Sigmoid colon (tissue), 6 donors: ENCODE measurements at regions not wholly inside any gene's neighbourhood (a gene's known extent, or its start where the extent isn't known, plus 50 kb on each side); places are given as distances from the start of the nearest gene placed in this dataset.

Experiments
- DNase-seq: peaks from one replicate; pipeline ENCODE4 v3.0.0-alpha.2; 2019
- H3K27ac ChIP-seq, 4 donors: fragments of 200-600 bp; sonication (generic); one replicate each; pipeline ENCODE4 v1.5.1; 2016 to 2019; ENCODE audit warnings: mild to moderate bottlenecking in 1 of 4
- H3K27me3 ChIP-seq, 3 donors: fragments of 200-600 bp; sonication (generic); one replicate each; pipeline ENCODE4 v1.5.1; 2019; ENCODE audit warnings: mild to moderate bottlenecking in 1 of 3
- H3K36me3 ChIP-seq, 4 donors: fragments of 200-600 bp; sonication (generic); one replicate each; pipeline ENCODE4 v1.5.1; 2016 to 2019
- H3K4me1 ChIP-seq, 4 donors: fragments of 200-600 bp; sonication (generic); one replicate each; pipeline ENCODE4 v1.5.1; 2017 to 2019
- H3K4me3 ChIP-seq, 4 donors: fragments of 200-600 bp; sonication (generic); one replicate each; pipeline ENCODE4 v1.5.1; 2017 to 2019; ENCODE audit warnings: mild to moderate bottlenecking in 2 of 4, moderate library complexity in 1 of 4
- H3K9me3 ChIP-seq, 4 donors: fragments of 200-600 bp in 3 of 4; sonication (generic) in 3 of 4; one replicate each; pipeline versions ENCODE4 v1.5.1 to v1.6.1; 2013 to 2019
- CTCF ChIP-seq, 4 experiments: fragments of 450-650 bp in 3 of 4; fragments of 200-600 bp in 1 of 4; IDR thresholded peaks; one replicate each; pipeline ENCODE4 v1.5.1; 2016 to 2019; ENCODE audit warnings: antibody characterized with exemption in 4 of 4, mild to moderate bottlenecking in 3 of 4, moderate library complexity in 2 of 4
- EP300 ChIP-seq, 4 donors: sonication (generic); formaldehyde crosslinking; IDR thresholded peaks; one replicate each; pipeline ENCODE4 v1.6.1; 2017; ENCODE audit warnings: antibody characterized with exemption in 4 of 4
- POLR2A ChIP-seq, 2 donors: fragments of 450-650 bp; IDR thresholded peaks; one replicate each; pipeline ENCODE4 v1.6.1; 2016; ENCODE audit warnings: antibody characterized with exemption in 2 of 2, mild to moderate bottlenecking in 2 of 2, moderate library complexity in 2 of 2
- POLR2AphosphoS5 ChIP-seq, 4 donors: sonication (generic); formaldehyde crosslinking; IDR thresholded peaks; one replicate each; pipeline ENCODE4 v1.6.1; 2017; ENCODE audit warnings: antibody characterized with exemption in 4 of 4
- WGBS, 2 donors: extraction: QIAGEN DNeasy Blood & Tissue Kit; methylation state at CpG; one replicate each; pipeline ENCODE4 v1.1.7; 2013; 5-methylcytosine and 5-hydroxymethylcytosine counted together
- intact Hi-C: fragments of 100-400 bp; cut with DNase I; formaldehyde crosslinking; loops from one replicate; pipeline ENCODE4 v1.15.1; 2023
- donor health status: healthy with polysubstance abuse.
- donor health status: healthy.

- DNase-seq = no peak
- Histone ChIP-seq H3K4me1 (no peaks in the 10 kb centered on the region), H3K27ac (no peak overlapping the region), H3K27me3 (no peaks in the 10 kb centered on the region), H3K9me3 (no peaks in the 10 kb centered on the region), H3K36me3 (no peaks in the 10 kb centered on the region), H3K4me3 (no peak overlapping the region)
- WGBS, 2 donors = 29 to 68% methylated on average over 1 of the region's 1 CpG
- intact Hi-C loops = no loop called here
- TF ChIP-seq CTCF (IDR thresholded peaks at IDR 0.05) (no peak), EP300 (IDR thresholded peaks at IDR 0.05) (no peak), POLR2AphosphoS5 (IDR thresholded peaks at IDR 0.05) (no peak), POLR2A (IDR thresholded peaks at IDR 0.05) (no peak)
These were observed 491.1 kb upstream of the GHITM start for GRCh38 chr10:83648201-83648600.

DNA sequence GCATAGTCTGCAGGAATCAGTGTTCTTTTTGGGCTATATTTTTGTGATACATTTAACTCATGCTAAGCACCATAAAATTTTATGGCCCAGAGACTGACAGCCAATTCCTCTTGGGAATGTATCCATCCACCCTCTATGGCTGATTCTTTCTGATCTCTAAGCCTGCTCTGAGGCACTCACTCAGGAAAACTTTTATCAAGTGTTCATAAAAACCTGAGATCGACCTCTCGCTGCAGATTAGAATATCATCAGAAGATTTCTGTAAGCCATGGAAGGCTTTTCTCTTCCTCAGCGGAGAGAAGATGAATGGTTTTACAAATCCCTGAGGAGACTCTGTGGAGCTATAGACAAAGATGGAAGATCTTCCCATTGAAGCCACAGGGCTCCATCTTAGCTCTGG lies 489.8 kb upstream of the GHITM start:
- intact Hi-C loops = no loop called here
- no peak overlapping the region for H3K27ac ChIP-seq
- no peaks in the 10 kb centered on the region for H3K27me3 ChIP-seq
- no peaks in the 10 kb centered on the region for H3K36me3 ChIP-seq
- H3K4me1 ChIP-seq = no peaks in the 10 kb centered on the region
- no peaks in the 10 kb centered on the region for H3K9me3 ChIP-seq
- TF ChIP-seq POLR2A (IDR thresholded peaks at IDR 0.05) (no peak), EP300 (IDR thresholded peaks at IDR 0.05) (no peak), POLR2AphosphoS5 (IDR thresholded peaks at IDR 0.05) (no peak), CTCF (IDR thresholded peaks at IDR 0.05) (no peak)
- no peak overlapping the region for H3K4me3 ChIP-seq
- DNase-seq = no peak
- WGBS, 2 donors = 89 to 92% methylated on average over 3 of the region's 3 CpGs

DNA sequence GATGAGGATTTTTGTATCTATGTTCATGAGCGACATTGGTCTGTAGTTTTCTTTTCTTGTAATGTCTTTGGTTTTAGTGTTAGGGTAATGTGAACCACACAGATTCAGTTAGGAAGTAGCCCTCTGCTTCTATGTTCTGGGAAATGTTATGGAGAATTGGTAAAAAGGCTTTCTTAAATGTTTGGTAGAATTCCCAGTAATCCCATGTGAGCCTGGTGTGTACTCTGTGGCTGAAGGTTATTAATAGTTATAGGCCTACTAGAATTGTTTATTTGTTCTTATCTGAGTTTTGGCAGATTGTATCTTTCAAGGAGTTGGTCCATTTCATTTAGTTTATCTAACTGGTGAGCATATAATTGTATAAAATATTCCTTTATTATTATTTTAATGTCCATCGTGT lies 484.6 kb upstream of the GHITM start:
- no peak for TF ChIP-seq CTCF (IDR thresholded peaks at IDR 0.05)
- TF ChIP-seq POLR2AphosphoS5 (IDR thresholded peaks at IDR 0.05) = no peak
- no peak for TF ChIP-seq EP300 (IDR thresholded peaks at IDR 0.05)
- no peak for TF ChIP-seq POLR2A (IDR thresholded peaks at IDR 0.05)
- no peak overlapping the region for H3K27ac ChIP-seq
- no peak overlapping the region for H3K4me3 ChIP-seq
- H3K4me1 ChIP-seq = no peaks in the 10 kb centered on the region
- no peaks in the 10 kb centered on the region for H3K27me3 ChIP-seq
- no peaks in the 10 kb centered on the region for H3K36me3 ChIP-seq
- intact Hi-C loops = no loop called here
- DNase-seq = no peak
- no peaks in the 10 kb centered on the region for H3K9me3 ChIP-seq
- 89 to 92% methylated on average over 2 of the region's 2 CpGs for whole genome bisulfite sequencing, 2 donors

- Histone ChIP-seq H3K4me3 (no peak overlapping the region), H3K4me1 (no peaks in the 10 kb centered on the region), H3K27ac (no peak overlapping the region), H3K27me3 (no peaks in the 10 kb centered on the region), H3K9me3 (no peaks in the 10 kb centered on the region), H3K36me3 (no peaks in the 10 kb centered on the region)
- TF ChIP-seq POLR2A (IDR thresholded peaks at IDR 0.05) (no peak), EP300 (IDR thresholded peaks at IDR 0.05) (no peak), POLR2AphosphoS5 (IDR thresholded peaks at IDR 0.05) (no peak)
- no peak for DNase-seq
- intact Hi-C loops = no loop called here
These were observed 482.4 kb upstream of the GHITM start for GRCh38 chr10:83656924-83657323.

DNA sequence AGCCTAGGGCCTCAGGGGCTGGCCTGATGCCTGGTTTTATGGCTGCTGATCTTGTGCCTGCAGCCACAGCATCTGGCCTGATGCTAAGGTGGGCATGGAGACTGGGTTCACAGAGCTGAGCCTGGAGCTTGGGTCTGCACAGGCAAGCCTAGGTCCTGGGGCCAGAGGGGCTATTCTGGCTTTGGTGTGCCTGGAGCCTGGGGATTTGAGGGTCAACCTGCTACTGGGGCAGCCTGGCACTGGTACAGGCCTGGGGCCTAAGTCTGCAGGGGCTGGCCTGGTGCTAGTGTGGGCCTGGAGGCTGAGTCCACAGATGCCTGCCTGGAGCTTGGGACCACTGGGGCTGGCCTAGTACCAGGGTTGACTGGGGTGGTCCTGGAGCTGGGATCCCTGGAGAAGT lies 481.8 kb upstream of the GHITM start:
- DNase-seq = no peak
- no peaks in the 10 kb centered on the region for H3K36me3 ChIP-seq
- no peak overlapping the region for H3K27ac ChIP-seq
- H3K27me3 ChIP-seq = no peaks in the 10 kb centered on the region
- intact Hi-C loops = no loop called here
- no peaks in the 10 kb centered on the region for H3K9me3 ChIP-seq
- no peak overlapping the region for H3K4me3 ChIP-seq
- TF ChIP-seq CTCF (IDR thresholded peaks at IDR 0.05) (no peak), POLR2A (IDR thresholded peaks at IDR 0.05) (no peak), EP300 (IDR thresholded peaks at IDR 0.05) (no peak)
- no peaks in the 10 kb centered on the region for H3K4me1 ChIP-seq
